ENCODE measurements at regions not wholly inside any gene's neighbourhood (a gene's known extent, or its start where the extent isn't known, plus 50 kb on each side); places are given as distances from the start of the nearest gene placed in this dataset.

GRCh38 chr6:144804246-144804790 is 519.2 kb downstream of the UTRN start:
- intact Hi-C loops (cut with DNase I) = no loop called here

GRCh38 chr6:144805049-144805448 is 519.9 kb downstream of the UTRN start:
- no peaks in the 10 kb centered on the region for H3K27me3 ChIP-seq

More at GRCh38 chr6:144804246-144804790, 519.2 kb downstream of the UTRN start:
- Histone ChIP-seq H3K4me3 (no peak overlapping the region), H3K4me1 (no peaks in the 10 kb centered on the region), H3K27ac (no peak overlapping the region), H3K36me3 (peaks cover 0 to 15% of the 10 kb centered on the region in 2 donors), H3K9me3 (no peaks in the 10 kb centered on the region), H3K27me3 (no peaks in the 10 kb centered on the region)
- no peak for TF ChIP-seq CTCF (IDR thresholded peaks at IDR 0.05)
- DNase-seq (ENCODE audit: low spot score in 2 of 2) = no peak

GRCh38 chr6:144806222-144806621 is 521.1 kb downstream of the UTRN start:
- Histone ChIP-seq H3K27ac (no peak overlapping the region), H3K36me3 (peaks cover 0 to 15% of the 10 kb centered on the region in 2 donors), H3K9me3 (no peaks in the 10 kb centered on the region), H3K4me1 (no peaks in the 10 kb centered on the region), H3K4me3 (no peak overlapping the region), H3K27me3 (no peaks in the 10 kb centered on the region)
- intact Hi-C loops (cut with DNase I) = no loop called here
- DNase-seq (ENCODE audit: low spot score in 2 of 2) = no peak
- TF ChIP-seq CTCF (IDR thresholded peaks at IDR 0.05) = no peak

More at GRCh38 chr6:144805049-144805448, 519.9 kb downstream of the UTRN start:
- no peaks in the 10 kb centered on the region for H3K9me3 ChIP-seq
- H3K4me1 ChIP-seq = no peaks in the 10 kb centered on the region
- TF ChIP-seq CTCF (IDR thresholded peaks at IDR 0.05) = no peak
- peaks cover 0 to 15% of the 10 kb centered on the region in 2 donors for H3K36me3 ChIP-seq
- intact Hi-C loops (cut with DNase I) = no loop called here
- H3K4me3 ChIP-seq = no peak overlapping the region
- DNase-seq (ENCODE audit: low spot score in 2 of 2) = no peak
- no peak overlapping the region for H3K27ac ChIP-seq

GRCh38 chr6:144809120-144809519 is 524.0 kb downstream of the UTRN start:
- no peak overlapping the region for H3K4me3 ChIP-seq
- no peaks in the 10 kb centered on the region for H3K4me1 ChIP-seq
- intact Hi-C loops (cut with DNase I) = no loop called here
- no peak overlapping the region for H3K27ac ChIP-seq
- no peaks in the 10 kb centered on the region for H3K27me3 ChIP-seq
- no peak for DNase-seq (ENCODE audit: low spot score in 2 of 2)
- H3K36me3 ChIP-seq = peaks cover 0 to 15% of the 10 kb centered on the region in 2 donors
- TF ChIP-seq CTCF (IDR thresholded peaks at IDR 0.05) = no peak
- H3K9me3 ChIP-seq = no peaks in the 10 kb centered on the region

- intact Hi-C loops (cut with DNase I) = no loop called here
Measured at GRCh38 chr6:144809969-144810368, 524.8 kb downstream of the UTRN start.

More at GRCh38 chr6:144809969-144810368, 524.8 kb downstream of the UTRN start:
- Histone ChIP-seq H3K36me3 (peaks cover 0 to 10% of the 10 kb centered on the region in 2 donors), H3K27ac (no peak overlapping the region), H3K4me3 (no peak overlapping the region), H3K27me3 (no peaks in the 10 kb centered on the region), H3K9me3 (no peaks in the 10 kb centered on the region), H3K4me1 (no peaks in the 10 kb centered on the region)
- DNase-seq (ENCODE audit: low spot score in 2 of 2) = no peak
- TF ChIP-seq CTCF (IDR thresholded peaks at IDR 0.05) = no peak

Measured in ascending aorta (tissue), 2 donors.